H1 (cell line): ENCODE measurements at regions not wholly inside any gene's neighbourhood (a gene's known extent, or its start where the extent isn't known, plus 50 kb on each side); places are given as distances from the start of the nearest gene placed in this dataset.

Experiments used
- CHD2 ChIP-seq: IDR thresholded peaks from 2 replicates; pipeline ENCODE4 v1.6.1; 2012; ENCODE audit warnings: low read length, improper control_type of control experiment
- CREB1 ChIP-seq: IDR thresholded peaks from 2 replicates; pipeline ENCODE4 v1.6.1; 2012; ENCODE audit warnings: inconsistent platforms
- CTCF ChIP-seq, 3 experiments: IDR thresholded peaks; 1 replicate in 2 of 3; 2 replicates in 1 of 3; pipeline versions ENCODE4 v1.5.1 to v1.6.1; 2011; ENCODE audit warnings: low read length in 3 of 3, mild to moderate bottlenecking in 3 of 3, inconsistent platforms in 2 of 3, low read depth in 1 of 3, moderate library complexity in 1 of 3; ENCODE audit not compliant: insufficient read depth in 1 of 3; ENCODE audit errors: control extremely low read depth in 1 of 3
- JUN ChIP-seq: IDR thresholded peaks from 2 replicates; pipeline ENCODE4 v1.6.1; 2011; ENCODE audit warnings: low read depth, mild to moderate bottlenecking, improper control_type of control experiment, low read length
- MAFK ChIP-seq: IDR thresholded peaks from 2 replicates; pipeline ENCODE4 v1.6.1; 2012; ENCODE audit warnings: low read depth, mild to moderate bottlenecking, improper control_type of control experiment, low read length
- MAX ChIP-seq: IDR thresholded peaks from 2 replicates; pipeline ENCODE4 v1.6.1; 2012; ENCODE audit warnings: inconsistent platforms
- POLR2A ChIP-seq, 2 experiments: IDR thresholded peaks; 1 replicate in 1 of 2; 2 replicates in 1 of 2; pipeline ENCODE4 v1.6.1; 2011; ENCODE audit warnings: low read depth in 2 of 2, low read length in 2 of 2, mild to moderate bottlenecking in 2 of 2; ENCODE audit errors: control extremely low read depth in 1 of 2
- POLR2AphosphoS5 ChIP-seq: IDR thresholded peaks from 2 replicates; pipeline ENCODE4 v1.6.1; 2011; ENCODE audit warnings: low read depth, low read length
- RAD21 ChIP-seq, 2 experiments: IDR thresholded peaks in 1 of 2; conservative IDR thresholded peaks in 1 of 2; 2 replicates each; pipeline ENCODE4 v1.6.1; 2011; ENCODE audit warnings: low read depth in 2 of 2, low read length in 2 of 2, improper control_type of control experiment in 1 of 2, inconsistent platforms in 1 of 2, mild to moderate bottlenecking in 1 of 2, moderate library complexity in 1 of 2
- SAP30 ChIP-seq: fragments of 300-600 bp; sonication (generic); IDR thresholded peaks from 2 replicates; pipeline ENCODE4 v1.7.1; 2012; ENCODE audit warnings: low read length, moderate library complexity, mild to moderate bottlenecking, inconsistent platforms; ENCODE audit not compliant: insufficient read depth, insufficient replicate concordance
- SP4 ChIP-seq: IDR thresholded peaks from 2 replicates; pipeline ENCODE4 v1.6.1; 2012; ENCODE audit warnings: low read length, inconsistent platforms
- TAF1 ChIP-seq: IDR thresholded peaks from 2 replicates; pipeline ENCODE4 v1.6.1; 2011; ENCODE audit warnings: mild to moderate bottlenecking, low read depth, low read length

- TF ChIP-seq CTCF (IDR thresholded peaks at IDR 0.05; ENCODE audit: control extremely low read depth in 1 of 3, insufficient read depth in 1 of 3, low read depth in 1 of 3, low read length in 3 of 3): no peak
- no peak for TF ChIP-seq MAX
- TF ChIP-seq CREB1: no peak
- TF ChIP-seq SAP30: no peak
- no peak for TF ChIP-seq POLR2AphosphoS5
- no peak for TF ChIP-seq RAD21 (IDR thresholded peaks at IDR 0.05 in 1 of 2, conservative IDR thresholded peaks at IDR 0.05 in 1 of 2; ENCODE audit: low read depth in 2 of 2, low read length in 2 of 2)
- TF ChIP-seq SP4: no peak
- no peak for TF ChIP-seq POLR2A (IDR thresholded peaks at IDR 0.05; ENCODE audit: control extremely low read depth in 1 of 2, low read depth in 2 of 2, low read length in 2 of 2)
- no peak for TF ChIP-seq TAF1
- no peak for TF ChIP-seq CHD2
- no peak for TF ChIP-seq MAFK
- no peak for TF ChIP-seq JUN
These were observed 145.5 kb upstream of the MAMLD1 start for GRCh38 chrX:150217609-150218008.
